Vagina (tissue), 2 donors: ENCODE measurements at regions not wholly inside any gene's neighbourhood (a gene's known extent, or its start where the extent isn't known, plus 50 kb on each side); places are given as distances from the start of the nearest gene placed in this dataset.

Experiments used
- DNase-seq, 2 donors: peaks; one replicate each; pipeline ENCODE4 v3.0.0-alpha.2; 2017; ENCODE audit errors: extremely low spot score in 2 of 2
- H3K27ac ChIP-seq: fragments of 200-600 bp; sonication (generic); one replicate; pipeline ENCODE4 v1.5.1; 2019
- H3K27me3 ChIP-seq: fragments of 200-600 bp; sonication (generic); one replicate; pipeline ENCODE4 v1.5.1; 2019
- H3K36me3 ChIP-seq, 2 donors: fragments of 200-600 bp; sonication (generic); one replicate each; pipeline ENCODE4 v1.5.1; 2017 to 2019
- H3K4me1 ChIP-seq: fragments of 200-600 bp; sonication (generic); one replicate; pipeline ENCODE4 v1.5.1; 2019
- H3K4me3 ChIP-seq, 2 donors: fragments of 200-600 bp; sonication (generic); 1 replicate in 1 of 2; 2 replicates in 1 of 2; pipeline ENCODE4 v1.5.1; 2016 to 2019
- H3K9me3 ChIP-seq: fragments of 200-600 bp; sonication (generic); one replicate; pipeline ENCODE4 v1.5.1; 2019
- CTCF ChIP-seq, 3 experiments: fragments of 450-650 bp in 2 of 3; fragments of 200-600 bp in 1 of 3; sonication (generic) in 1 of 3; IDR thresholded peaks; one replicate each; pipeline ENCODE4 v1.5.1; 2017 to 2019; ENCODE audit warnings: antibody characterized with exemption in 3 of 3, mild to moderate bottlenecking in 2 of 3, moderate library complexity in 2 of 3
- POLR2A ChIP-seq, 2 donors: fragments of 450-650 bp; IDR thresholded peaks; one replicate each; pipeline ENCODE4 v1.6.1; 2017; ENCODE audit warnings: antibody characterized with exemption in 2 of 2, mild to moderate bottlenecking in 2 of 2, moderate library complexity in 2 of 2
- POLR2AphosphoS5 ChIP-seq, 2 donors: sonication (generic); formaldehyde crosslinking; IDR thresholded peaks; one replicate each; pipeline ENCODE4 v1.9.0; 2017; ENCODE audit warnings: antibody characterized with exemption in 2 of 2, mild to moderate bottlenecking in 2 of 2, low read depth in 1 of 2; ENCODE audit not compliant: insufficient read depth in 1 of 2
- intact Hi-C: fragments of 100-400 bp; cut with DNase I; formaldehyde crosslinking; loops from one replicate; pipeline ENCODE4 v1.15.1; 2023

GRCh38 chr22:49462795-49463194 lies 364.9 kb downstream of the BRD1 start:
- TF ChIP-seq CTCF (IDR thresholded peaks at IDR 0.05), result no peak
- TF ChIP-seq POLR2AphosphoS5 (IDR thresholded peaks at IDR 0.05; ENCODE audit: insufficient read depth in 1 of 2, low read depth in 1 of 2), result no peak
- TF ChIP-seq POLR2A (IDR thresholded peaks at IDR 0.05), result no peak
- no peaks in the 10 kb centered on the region for H3K27me3 ChIP-seq
- H3K4me1 ChIP-seq, result no peaks in the 10 kb centered on the region
- no peaks in the 10 kb centered on the region for H3K9me3 ChIP-seq
- intact Hi-C loops, result no loop called here
- no peak overlapping the region for H3K4me3 ChIP-seq
- no peaks in the 10 kb centered on the region for H3K36me3 ChIP-seq
- no peak overlapping the region for H3K27ac ChIP-seq
- DNase-seq, result no peak

GRCh38 chr22:49462291-49462690 lies 365.4 kb downstream of the BRD1 start:
- H3K9me3 ChIP-seq, result no peaks in the 10 kb centered on the region
- no peak overlapping the region for H3K4me3 ChIP-seq
- H3K36me3 ChIP-seq, result no peaks in the 10 kb centered on the region
- TF ChIP-seq CTCF (IDR thresholded peaks at IDR 0.05) (no peak), POLR2AphosphoS5 (IDR thresholded peaks at IDR 0.05; ENCODE audit: insufficient read depth in 1 of 2, low read depth in 1 of 2) (no peak), POLR2A (IDR thresholded peaks at IDR 0.05) (no peak)
- intact Hi-C loops, result no loop called here
- H3K4me1 ChIP-seq, result no peaks in the 10 kb centered on the region
- no peak overlapping the region for H3K27ac ChIP-seq
- H3K27me3 ChIP-seq, result no peaks in the 10 kb centered on the region
- no peak for DNase-seq

DNA sequence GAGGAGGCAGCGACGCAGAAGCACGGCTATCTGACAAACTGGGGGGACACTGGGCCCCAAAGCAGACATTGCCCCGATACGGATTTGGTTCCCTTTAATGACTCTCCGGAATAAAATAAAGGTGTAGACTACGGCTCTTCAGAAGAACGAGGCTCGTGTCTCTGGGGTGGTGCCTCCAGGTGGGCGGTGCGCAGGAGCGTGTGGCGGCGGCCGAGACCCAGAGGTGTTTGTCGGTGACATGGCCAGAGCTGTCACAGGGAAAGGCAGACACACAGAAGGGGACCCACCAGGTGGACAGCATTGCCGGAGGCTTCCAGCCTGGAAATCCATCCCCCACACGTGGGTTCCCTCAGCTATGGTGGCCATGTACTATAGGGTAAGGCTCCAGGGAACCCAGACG lies 366.0 kb downstream of the BRD1 start:
- Histone ChIP-seq H3K4me3 (no peak overlapping the region), H3K4me1 (no peaks in the 10 kb centered on the region), H3K27me3 (no peaks in the 10 kb centered on the region), H3K9me3 (no peaks in the 10 kb centered on the region), H3K27ac (no peak overlapping the region), H3K36me3 (no peaks in the 10 kb centered on the region)
- no peak for DNase-seq
- TF ChIP-seq CTCF (IDR thresholded peaks at IDR 0.05) (no peak), POLR2AphosphoS5 (IDR thresholded peaks at IDR 0.05; ENCODE audit: insufficient read depth in 1 of 2, low read depth in 1 of 2) (no peak), POLR2A (IDR thresholded peaks at IDR 0.05) (no peak)
- intact Hi-C loops, result no loop called here

GRCh38 chr22:49460592-49461281 lies 366.9 kb downstream of the BRD1 start:
- DNase-seq, result no peak
- Histone ChIP-seq H3K4me3 (no peak overlapping the region), H3K9me3 (no peaks in the 10 kb centered on the region), H3K36me3 (no peaks in the 10 kb centered on the region), H3K4me1 (no peaks in the 10 kb centered on the region), H3K27me3 (no peaks in the 10 kb centered on the region), H3K27ac (no peak overlapping the region)
- intact Hi-C loops, result no loop called here
- no peak for TF ChIP-seq POLR2A (IDR thresholded peaks at IDR 0.05)
- no peak for TF ChIP-seq POLR2AphosphoS5 (IDR thresholded peaks at IDR 0.05; ENCODE audit: insufficient read depth in 1 of 2, low read depth in 1 of 2)
- no peak for TF ChIP-seq CTCF (IDR thresholded peaks at IDR 0.05)

- DNase-seq, result no peak
- no peak for TF ChIP-seq POLR2A (IDR thresholded peaks at IDR 0.05)
- no peak for TF ChIP-seq CTCF (IDR thresholded peaks at IDR 0.05)
- no peak for TF ChIP-seq POLR2AphosphoS5 (IDR thresholded peaks at IDR 0.05; ENCODE audit: insufficient read depth in 1 of 2, low read depth in 1 of 2)
- H3K4me1 ChIP-seq, result no peaks in the 10 kb centered on the region
- intact Hi-C loops, result no loop called here
- no peaks in the 10 kb centered on the region for H3K9me3 ChIP-seq
- H3K4me3 ChIP-seq, result no peak overlapping the region
- no peak overlapping the region for H3K27ac ChIP-seq
- H3K36me3 ChIP-seq, result no peaks in the 10 kb centered on the region
- H3K27me3 ChIP-seq, result no peaks in the 10 kb centered on the region
Measured at GRCh38 chr22:49460091-49460490, 367.6 kb downstream of the BRD1 start.
